ENCODE measurements at regions not wholly inside any gene's neighbourhood (a gene's known extent, or its start where the extent isn't known, plus 50 kb on each side); places are given as distances from the start of the nearest gene placed in this dataset.

DNA sequence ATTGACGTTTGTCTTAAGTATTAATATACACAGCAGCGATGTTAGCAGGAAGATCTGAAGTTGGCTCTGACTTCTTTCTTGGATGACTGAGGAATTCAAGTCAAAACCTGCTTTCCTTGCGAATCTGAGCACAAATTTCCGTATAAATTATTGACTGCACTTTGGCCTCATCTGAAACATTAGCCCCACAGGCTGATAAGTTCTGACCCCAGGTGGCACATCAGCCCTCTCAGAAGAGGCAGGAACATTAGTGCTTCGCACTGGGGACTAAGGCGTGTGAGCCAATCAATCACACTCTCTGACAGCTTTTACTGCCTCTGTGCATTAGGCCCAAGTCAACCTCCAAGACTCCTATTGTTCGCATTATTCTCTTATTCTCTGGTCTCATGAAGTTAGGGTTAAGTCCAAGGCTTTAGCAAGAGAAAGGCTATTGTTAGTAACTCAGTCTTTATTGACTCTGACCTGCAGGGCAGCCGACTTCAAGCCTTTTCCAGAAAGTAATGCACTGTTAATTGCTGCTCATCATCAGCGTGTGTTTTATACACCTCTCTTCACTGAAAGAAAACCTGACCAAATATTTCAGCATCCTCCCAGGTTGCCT is 84.2 kb downstream of the ZNF608 start:
- no peak for TF ChIP-seq CTCF (IDR thresholded peaks at IDR 0.05; ENCODE audit: unreplicated experiment in 3 of 3)
- no peaks in the 10 kb centered on the region for H3K9me3 Mint-ChIP-seq
- no peaks in the 10 kb centered on the region for H3K27me3 Mint-ChIP-seq (ENCODE audit: low read depth)
- peak overlapping the region; percentile 10 to 50 (median 43) for H3K4me3 Mint-ChIP-seq
- H3K27ac Mint-ChIP-seq = peak overlapping the region; percentile 77 to 87 (median 86)
- peaks cover 85% of the 10 kb centered on the region for H3K4me1 Mint-ChIP-seq
- H3K36me3 Mint-ChIP-seq (ENCODE audit: low read depth) = peaks cover 4% of the 10 kb centered on the region

- Mint-ChIP-seq H3K4me3 (peak overlapping the region; percentile 19 to 43 (median 25)), H3K9me3 (no peaks in the 10 kb centered on the region), H3K36me3 (ENCODE audit: low read depth) (peaks cover 4% of the 10 kb centered on the region), H3K27ac (peak overlapping the region; percentile 77 to 87 (median 86)), H3K27me3 (ENCODE audit: low read depth) (no peaks in the 10 kb centered on the region), H3K4me1 (peaks cover 78% of the 10 kb centered on the region)
- TF ChIP-seq CTCF (IDR thresholded peaks at IDR 0.05; ENCODE audit: unreplicated experiment in 3 of 3) = no peak
These were observed 84.9 kb downstream of the ZNF608 start for GRCh38 chr5:124661317-124662141.

- Mint-ChIP-seq H3K4me3 (peak overlapping the region; percentile 31 to 52 (median 34)), H3K9me3 (no peaks in the 10 kb centered on the region), H3K36me3 (ENCODE audit: low read depth) (peaks cover under 1% of the 10 kb centered on the region), H3K27me3 (ENCODE audit: low read depth) (no peaks in the 10 kb centered on the region), H3K27ac (peak overlapping the region; percentile 77 to 87 (median 86)), H3K4me1 (peaks cover 67% of the 10 kb centered on the region)
- no peak for TF ChIP-seq CTCF (IDR thresholded peaks at IDR 0.05; ENCODE audit: unreplicated experiment in 3 of 3)
These were observed 86.0 kb downstream of the ZNF608 start for GRCh38 chr5:124660229-124661093.

DNA sequence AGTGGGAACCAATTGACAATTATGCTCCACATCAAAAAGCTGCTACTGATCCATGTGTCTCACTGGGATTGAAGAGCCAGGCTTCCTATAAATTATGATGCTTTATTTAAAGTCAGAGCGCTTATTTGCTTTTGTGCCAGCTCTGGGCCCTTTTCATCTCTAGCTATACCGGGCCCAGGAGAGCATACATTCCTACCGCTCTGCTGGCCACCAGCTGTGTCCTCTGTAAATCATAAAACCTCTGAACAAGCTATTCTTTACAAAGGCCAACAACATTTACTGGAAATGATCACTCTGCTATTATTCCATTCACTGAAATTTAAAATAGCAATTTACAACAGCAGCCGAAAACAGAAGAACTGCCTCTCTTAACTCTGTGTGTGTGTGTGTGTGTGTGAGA is 86.6 kb downstream of the ZNF608 start:
- no peaks in the 10 kb centered on the region for H3K9me3 Mint-ChIP-seq
- peak overlapping the region; percentile 77 to 87 (median 79) for H3K27ac Mint-ChIP-seq
- peaks cover 66% of the 10 kb centered on the region for H3K4me1 Mint-ChIP-seq
- H3K27me3 Mint-ChIP-seq (ENCODE audit: low read depth) = no peaks in the 10 kb centered on the region
- peak overlapping the region in 2 of 3 experiments; percentile 34 to 52 for H3K4me3 Mint-ChIP-seq
- no peaks in the 10 kb centered on the region for H3K36me3 Mint-ChIP-seq (ENCODE audit: low read depth)
- TF ChIP-seq CTCF (IDR thresholded peaks at IDR 0.05; ENCODE audit: unreplicated experiment in 3 of 3) = no peak

DNA sequence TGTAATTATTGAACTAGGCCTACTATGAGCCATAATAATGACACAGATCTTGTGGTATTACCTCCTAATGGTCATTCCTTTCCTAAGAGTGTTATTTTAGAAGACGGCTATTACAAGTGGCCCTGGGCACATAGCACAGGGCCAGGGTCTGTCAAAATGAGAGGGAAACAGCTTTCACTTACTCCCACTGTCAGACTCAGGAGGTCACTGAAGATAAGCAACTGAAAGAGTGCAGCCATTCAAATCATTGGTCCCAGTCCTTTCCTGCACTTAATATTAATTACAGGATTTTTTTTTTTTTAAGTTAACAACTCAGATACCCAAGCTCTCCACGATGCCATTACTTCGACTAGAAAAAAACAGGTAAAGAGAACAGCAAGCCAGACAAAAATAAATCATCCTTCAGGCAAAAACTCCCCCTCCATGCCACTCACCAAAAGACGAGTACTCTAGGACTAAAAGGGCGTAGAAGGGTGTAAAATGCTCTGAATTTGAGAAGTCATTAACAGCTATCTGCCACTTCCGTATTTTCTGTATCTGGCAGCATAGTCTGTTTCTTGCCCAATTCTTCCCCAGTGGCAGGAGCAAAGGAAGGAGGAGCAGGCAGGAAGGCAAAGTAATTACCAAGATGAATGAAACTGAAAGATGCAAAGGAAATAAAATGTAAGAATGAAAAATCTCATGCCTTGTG is 87.4 kb downstream of the ZNF608 start:
- no peak overlapping the region for H3K4me3 Mint-ChIP-seq
- no peak for TF ChIP-seq CTCF (IDR thresholded peaks at IDR 0.05; ENCODE audit: unreplicated experiment in 3 of 3)
- H3K9me3 Mint-ChIP-seq = no peaks in the 10 kb centered on the region
- no peaks in the 10 kb centered on the region for H3K36me3 Mint-ChIP-seq (ENCODE audit: low read depth)
- H3K4me1 Mint-ChIP-seq = peaks cover 61% of the 10 kb centered on the region
- H3K27ac Mint-ChIP-seq = peak overlapping the region; percentile 77 to 87 (median 79)
- H3K27me3 Mint-ChIP-seq (ENCODE audit: low read depth) = no peaks in the 10 kb centered on the region

Data from nephron (organoid).